NCI-H1092 treated with DMSO at 0.1 percent for 48 hours (cell line): ENCODE measurements at regions not wholly inside any gene's neighbourhood (a gene's known extent, or its start where the extent isn't known, plus 50 kb on each side); places are given as distances from the start of the nearest gene placed in this dataset.
A peak's percentile ranks its signal among the peaks of the same experiment; 100 is the strongest.

Experiments
- DNase-seq: peaks from one replicate; lab custom pipeline; 2025; lab: John Stamatoyannopoulos, UW

- no peak for DNase-seq
Observed at GRCh38 chr11:119855066-119855465, 126.1 kb upstream of the NECTIN1 start.

GRCh38 chr11:119854521-119854920 is 125.5 kb upstream of the NECTIN1 start:
- no peak for DNase-seq

GRCh38 chr11:119853581-119854360 is 124.8 kb upstream of the NECTIN1 start:
- no peak for DNase-seq

- DNase-seq = no peak
Observed at GRCh38 chr11:119852741-119853140, 123.7 kb upstream of the NECTIN1 start.

- DNase-seq = no peak
Observed at GRCh38 chr11:119850822-119851409, 121.9 kb upstream of the NECTIN1 start.

- no peak for DNase-seq
Observed at GRCh38 chr11:119849872-119850271, 120.9 kb upstream of the NECTIN1 start.

GRCh38 chr11:119847853-119848252 is 118.9 kb upstream of the NECTIN1 start:
- peak; percentile 23 for DNase-seq

- DNase-seq = no peak
Observed at GRCh38 chr11:119846374-119846773, 117.4 kb upstream of the NECTIN1 start.

- DNase-seq = no peak
Observed at GRCh38 chr11:119845756-119846155, 116.8 kb upstream of the NECTIN1 start.

- DNase-seq = no peak
Observed at GRCh38 chr11:119845305-119845704, 116.3 kb upstream of the NECTIN1 start.

GRCh38 chr11:119844808-119845207 is 115.8 kb upstream of the NECTIN1 start:
- DNase-seq = no peak

GRCh38 chr11:119843877-119844276 is 114.9 kb upstream of the NECTIN1 start:
- no peak for DNase-seq

- DNase-seq = no peak
Observed at GRCh38 chr11:119842731-119843130, 113.7 kb upstream of the NECTIN1 start.

GRCh38 chr11:119839476-119840133 is 110.6 kb upstream of the NECTIN1 start:
- no peak for DNase-seq

GRCh38 chr11:119835753-119836152 is 106.8 kb upstream of the NECTIN1 start:
- DNase-seq = no peak

GRCh38 chr11:119832202-119832935 is 103.4 kb upstream of the NECTIN1 start:
- peak; percentile 87 for DNase-seq

- DNase-seq = no peak
Observed at GRCh38 chr11:119831011-119831410, 102.0 kb upstream of the NECTIN1 start.

GRCh38 chr11:119830400-119830799 is 101.4 kb upstream of the NECTIN1 start:
- DNase-seq = no peak

GRCh38 chr11:119829402-119829801 is 100.4 kb upstream of the NECTIN1 start:
- DNase-seq = no peak

- no peak for DNase-seq
Observed at GRCh38 chr11:119828819-119829218, 99.8 kb upstream of the NECTIN1 start.

GRCh38 chr11:119828006-119828405 is 99.0 kb upstream of the NECTIN1 start:
- no peak for DNase-seq

- DNase-seq = no peak
Observed at GRCh38 chr11:119827113-119827512, 98.1 kb upstream of the NECTIN1 start.

GRCh38 chr11:119823077-119823476 is 94.1 kb upstream of the NECTIN1 start:
- DNase-seq = no peak
